GM18499 (cell line): ENCODE measurements at regions not wholly inside any gene's neighbourhood (a gene's known extent, or its start where the extent isn't known, plus 50 kb on each side); places are given as distances from the start of the nearest gene placed in this dataset.
"Not testable (repeated sequence)": the region's sequence is repeated elsewhere in the genome, so short reads cannot be mapped to it uniquely, and the experiment has no call there.

Experiments
- ATAC-seq: cut with Tn5 transposase; IDR thresholded peaks from one replicate; pipeline ENCODE4 v1.9.1; 2021; ENCODE audit warnings: moderate number of reproducible peaks; ENCODE audit not compliant: insufficient read depth, unreplicated experiment

DNA sequence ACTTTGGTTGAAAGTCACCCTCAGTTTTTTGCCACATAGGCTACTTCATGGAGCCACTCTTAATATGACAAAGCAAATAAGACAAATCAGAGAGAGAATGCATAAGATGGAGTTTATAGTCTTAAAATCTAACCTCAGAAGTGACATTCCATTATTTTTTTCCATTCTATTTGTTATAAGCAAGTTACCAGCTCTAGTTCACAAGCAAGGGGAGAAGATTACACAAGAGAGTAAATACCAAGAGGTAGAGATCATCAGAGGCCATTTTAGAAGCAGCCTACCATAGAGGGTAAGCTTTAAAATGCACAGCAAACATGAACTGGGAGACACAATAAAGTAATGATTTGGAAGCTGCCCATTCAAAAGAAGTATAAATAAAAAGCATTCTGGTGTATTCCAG lies 651.3 kb upstream of the MEF2C start:
- no peak for ATAC-seq

DNA sequence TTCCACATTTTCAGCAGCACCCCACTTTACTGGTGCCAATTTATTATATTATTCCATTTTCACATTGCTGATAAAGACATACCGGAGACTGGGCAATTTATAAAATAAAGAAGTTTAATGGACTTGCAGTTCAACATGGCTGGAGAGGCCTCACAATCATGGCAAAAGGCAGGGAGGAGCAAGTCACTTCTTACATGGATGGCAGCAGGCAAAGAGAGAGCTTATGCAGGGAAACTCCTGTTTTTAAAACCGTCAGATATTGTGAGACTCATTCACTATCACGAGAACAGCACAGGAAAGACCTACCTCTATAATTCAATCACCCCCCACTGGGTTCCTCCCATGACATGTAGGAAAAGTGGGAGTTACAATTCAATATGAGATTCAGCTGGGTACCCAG lies 641.8 kb upstream of the MEF2C start:
- no peak for ATAC-seq

DNA sequence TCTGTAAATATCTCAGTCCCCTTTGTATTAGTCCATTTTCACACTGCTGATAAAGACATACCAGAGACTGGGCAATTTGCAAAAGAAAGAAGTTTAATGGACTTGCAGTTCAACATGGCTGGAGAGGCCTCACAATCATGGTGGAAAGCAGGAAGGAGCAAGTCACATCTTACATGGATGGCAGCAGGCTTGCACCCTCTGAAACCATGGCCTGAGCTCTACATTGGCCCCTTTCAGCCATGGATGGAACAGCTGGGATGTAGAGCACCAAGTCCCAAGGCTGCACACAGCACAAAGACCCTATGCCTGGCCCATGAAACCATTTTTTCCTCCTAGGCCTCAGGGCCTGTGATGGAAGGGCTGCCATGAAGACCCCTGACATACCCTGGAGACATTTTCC lies 640.9 kb upstream of the MEF2C start:
- not testable (repeated sequence) for ATAC-seq

DNA sequence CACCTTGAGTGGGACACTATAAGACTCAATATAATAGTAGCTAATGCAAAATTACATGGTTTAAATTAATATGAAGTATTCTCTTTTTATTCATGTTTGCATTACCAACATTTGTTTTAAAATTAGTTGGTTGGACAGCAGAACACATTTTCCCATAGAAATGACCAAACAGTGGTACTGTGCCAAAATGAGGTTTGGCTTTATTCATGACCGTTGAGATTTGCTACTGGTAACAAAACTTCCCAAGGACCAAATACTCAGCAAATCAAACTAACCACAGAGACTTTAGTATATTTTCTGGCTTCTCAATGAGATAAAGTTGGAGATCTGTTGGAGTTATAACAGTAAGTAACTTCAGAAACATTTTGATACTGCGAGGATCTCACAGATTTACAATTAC lies 637.8 kb upstream of the MEF2C start:
- ATAC-seq, result no peak

DNA sequence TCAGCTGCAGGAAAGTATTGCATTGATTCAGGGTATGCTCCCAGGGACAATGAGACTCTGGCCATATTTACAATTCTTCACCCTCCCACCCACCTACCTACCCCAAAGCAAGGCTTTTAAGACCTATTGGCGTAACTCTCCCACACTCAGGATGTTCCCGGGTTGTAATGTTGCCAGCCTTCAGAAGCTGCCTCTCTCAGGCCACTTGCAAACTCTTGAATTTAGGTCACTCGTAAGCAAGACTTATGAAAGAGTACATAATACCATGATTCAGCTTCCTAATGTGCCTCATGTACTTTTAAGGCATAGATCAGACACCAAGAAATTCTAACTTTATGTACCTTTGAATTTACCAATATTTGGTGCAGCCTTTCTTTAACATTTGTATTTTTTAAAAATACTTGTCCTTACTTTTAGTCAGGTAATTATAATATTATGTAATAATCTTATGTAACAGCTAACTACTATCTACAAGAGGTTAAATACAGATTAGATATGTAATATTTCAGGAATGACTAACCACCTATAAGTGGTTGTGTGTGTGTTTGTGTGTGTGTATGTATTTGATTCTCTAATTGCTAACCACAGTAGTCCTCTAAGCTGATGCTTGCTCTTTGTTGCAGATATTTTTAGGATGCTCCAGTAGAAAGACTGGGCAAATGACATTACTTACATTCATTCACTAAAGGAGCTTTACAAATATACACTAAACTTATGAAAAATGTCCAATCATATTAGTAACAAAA lies 630.5 kb upstream of the MEF2C start:
- ATAC-seq, result no peak

DNA sequence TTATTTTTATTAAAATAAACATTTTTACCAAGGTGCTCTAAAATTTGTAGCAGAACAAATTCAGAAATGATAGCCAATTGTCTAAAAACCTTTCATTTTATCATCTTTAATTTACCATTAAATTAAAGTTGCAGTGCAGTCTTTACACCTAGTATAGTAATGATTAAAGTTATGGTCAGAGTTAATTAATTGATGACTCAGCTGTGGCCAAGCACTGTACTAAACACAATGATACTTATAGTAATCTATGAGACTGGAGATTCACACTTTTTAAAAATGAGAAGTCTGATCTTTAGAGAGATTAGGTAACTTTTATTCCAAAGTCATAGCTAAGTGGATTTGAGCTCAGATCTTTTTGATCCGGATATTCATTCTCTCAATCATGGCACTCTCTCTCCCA lies 621.1 kb upstream of the MEF2C start:
- ATAC-seq, result no peak

DNA sequence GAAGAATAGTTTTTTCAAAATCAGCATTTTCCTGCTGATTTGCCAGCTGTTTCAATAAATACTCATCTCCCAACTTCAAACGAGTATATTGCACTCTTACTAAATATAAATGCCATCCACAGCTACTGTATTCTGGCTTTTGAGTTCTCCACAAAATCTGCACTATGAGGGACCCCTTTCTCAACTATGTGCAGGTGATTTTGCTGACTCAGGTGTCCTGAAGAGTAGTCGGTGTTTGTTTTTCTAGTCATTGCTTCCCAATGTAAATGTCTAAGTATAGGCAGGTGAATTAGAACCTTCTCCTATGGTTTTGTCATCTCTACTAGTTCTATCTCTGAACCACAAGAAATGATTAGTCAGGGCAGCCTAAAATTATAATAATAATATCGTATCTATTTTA lies 616.8 kb upstream of the MEF2C start:
- ATAC-seq, result no peak

DNA sequence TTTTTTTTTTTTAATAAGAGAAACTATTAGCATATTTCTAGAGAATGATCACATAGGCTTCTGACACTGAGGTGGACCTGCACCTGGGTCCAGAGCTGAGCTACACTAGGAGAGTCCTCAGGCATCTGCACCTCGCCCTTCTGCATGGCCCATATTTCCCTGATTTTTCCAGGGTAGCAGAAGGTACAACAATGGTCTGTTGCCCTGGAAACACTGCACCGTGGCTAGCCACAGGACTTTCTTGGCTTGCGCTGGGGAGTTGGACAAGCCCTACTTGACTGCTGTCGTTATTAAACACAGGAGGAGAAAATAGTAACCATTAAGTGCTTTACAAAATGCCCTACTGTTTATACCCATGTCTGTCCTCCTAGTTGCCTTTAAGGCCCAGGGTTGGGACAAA lies 615.7 kb upstream of the MEF2C start:
- ATAC-seq, result no peak

DNA sequence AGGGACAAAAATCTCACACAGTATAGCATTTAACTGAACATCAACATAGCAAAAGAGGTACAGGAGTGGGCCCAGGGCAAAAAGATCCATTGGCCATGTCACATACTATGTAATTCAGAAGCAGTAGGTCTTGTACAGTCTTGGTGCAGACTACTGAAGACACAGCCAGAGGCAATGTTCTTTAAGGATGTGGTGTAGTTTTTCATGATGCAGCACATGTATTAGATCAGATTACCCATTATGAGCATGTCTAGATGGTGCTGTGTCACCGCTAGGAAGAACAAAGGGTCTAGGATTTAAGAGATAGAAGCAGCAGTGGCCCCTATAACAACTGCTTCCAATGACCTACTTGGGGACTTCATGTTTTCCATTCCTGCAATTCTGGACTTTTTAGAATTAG lies 610.4 kb upstream of the MEF2C start:
- no peak for ATAC-seq

DNA sequence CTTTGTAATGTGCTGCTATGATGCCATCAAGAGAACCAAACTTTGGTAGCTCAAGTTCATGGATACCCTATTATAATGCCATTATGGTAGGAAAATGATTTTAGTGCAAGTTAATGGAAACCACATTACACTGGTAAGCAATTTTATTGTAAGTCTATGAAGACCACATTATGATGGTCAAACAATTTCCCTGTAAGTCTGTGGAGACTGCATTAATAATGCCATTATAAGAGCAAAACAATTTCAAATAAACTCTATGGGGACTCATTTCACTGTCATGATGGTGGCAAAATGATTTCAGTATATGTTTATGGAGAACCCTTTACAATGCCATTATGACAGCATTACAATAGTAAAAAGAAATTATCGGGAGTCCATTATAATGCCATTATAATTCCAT lies 602.0 kb upstream of the MEF2C start:
- no peak for ATAC-seq

DNA sequence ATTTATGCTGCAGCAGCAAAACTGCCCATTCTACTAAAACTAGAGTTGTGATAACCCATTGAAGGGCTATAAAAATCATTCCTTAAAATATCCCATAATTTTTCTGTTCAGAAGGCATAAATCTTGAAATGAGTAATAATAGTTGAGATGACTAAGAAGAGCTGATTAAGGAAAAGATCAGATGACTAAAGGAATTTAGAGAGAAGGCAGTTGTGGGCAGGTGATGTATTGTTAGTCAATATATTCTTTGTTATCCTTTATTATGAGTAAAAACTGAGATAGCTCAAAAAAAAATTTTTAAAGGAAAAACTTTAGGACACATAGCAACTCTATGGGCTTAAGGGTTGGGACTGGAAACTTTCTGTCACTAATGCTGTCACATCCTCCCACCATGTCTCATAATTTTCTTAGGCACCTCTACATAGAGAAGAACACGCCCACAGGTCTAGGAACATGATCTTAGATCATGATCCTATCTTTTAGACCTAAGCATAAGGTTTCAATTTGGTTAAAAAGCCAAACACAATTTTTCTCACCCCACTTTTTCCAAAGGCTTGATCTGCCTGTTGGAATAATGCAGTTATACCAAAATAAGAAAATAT lies 597.5 kb upstream of the MEF2C start:
- ATAC-seq, result no peak

DNA sequence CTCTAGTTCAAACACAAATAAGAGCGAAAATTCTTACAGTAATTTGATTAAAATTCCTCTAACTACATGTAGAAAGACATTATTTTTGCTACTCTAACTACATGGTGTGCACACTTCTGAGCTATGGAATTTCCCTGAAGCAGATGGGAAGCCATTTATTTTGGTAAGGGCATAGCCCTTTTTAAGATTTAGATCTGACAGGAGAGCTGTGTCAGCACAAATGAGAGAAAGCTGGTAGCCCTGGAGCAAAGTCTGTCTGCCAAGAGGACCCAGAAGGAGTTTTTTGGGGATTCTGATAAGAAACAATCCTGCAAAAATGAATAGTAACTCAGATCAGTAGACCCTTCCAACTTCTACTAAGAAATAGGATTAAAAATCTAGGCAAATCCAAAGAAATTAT lies 595.9 kb upstream of the MEF2C start:
- no peak for ATAC-seq

DNA sequence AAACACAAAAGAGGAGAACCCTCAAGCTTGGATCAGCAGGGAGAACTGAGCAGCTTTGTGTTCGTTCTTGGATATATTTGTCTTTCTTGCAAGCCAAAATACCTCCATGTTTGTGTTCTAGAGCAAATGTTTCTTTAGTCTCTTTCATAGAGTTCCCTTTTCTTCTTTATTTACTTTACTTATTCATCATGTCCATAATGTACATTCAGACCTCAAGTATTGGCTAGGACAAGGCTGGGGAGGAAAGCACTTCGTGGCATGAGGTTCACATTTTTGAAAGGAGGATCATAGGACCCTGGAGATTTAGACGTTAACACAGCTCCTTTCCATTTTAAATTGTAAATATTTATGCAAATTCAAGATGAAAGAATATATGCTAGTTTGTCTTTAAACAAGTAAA lies 590.2 kb upstream of the MEF2C start:
- ATAC-seq, result no peak

DNA sequence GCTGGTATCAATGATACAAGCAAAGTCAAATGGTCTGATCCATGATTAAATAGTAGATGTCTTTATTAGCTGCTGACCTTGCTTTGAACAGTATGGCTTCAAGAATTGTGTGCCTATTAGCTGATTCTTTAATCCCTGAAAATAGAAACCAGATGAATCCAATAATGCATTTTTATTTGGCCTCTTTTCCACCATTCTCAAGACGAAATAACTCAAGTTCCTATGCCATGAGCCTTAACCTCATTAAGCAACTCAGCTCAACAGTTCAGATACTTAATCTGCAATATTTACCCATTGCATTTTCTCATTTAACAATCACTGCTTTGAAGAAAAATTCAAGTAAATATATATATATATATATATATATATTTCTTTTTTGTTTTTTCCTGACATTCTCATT lies 588.6 kb upstream of the MEF2C start:
- ATAC-seq, result no peak

DNA sequence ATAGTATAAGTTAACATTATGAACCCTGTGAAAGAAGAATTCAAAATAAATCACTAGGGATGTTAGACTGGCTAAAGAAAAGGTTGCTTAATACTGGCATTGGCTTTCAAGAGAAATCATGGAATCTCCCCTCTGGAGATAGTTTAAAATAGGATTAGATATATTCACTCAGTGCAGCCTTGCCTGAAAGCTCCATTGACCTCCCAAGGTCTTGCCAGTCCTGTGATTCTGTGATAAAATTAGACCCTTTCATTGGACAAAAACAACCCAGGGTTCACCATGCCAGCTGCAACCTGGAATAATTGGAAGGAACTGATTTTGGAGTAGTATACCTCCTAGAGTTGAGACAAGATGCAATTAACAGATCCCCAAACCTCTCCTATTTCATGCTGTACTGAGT lies 588.1 kb upstream of the MEF2C start:
- ATAC-seq, result no peak

DNA sequence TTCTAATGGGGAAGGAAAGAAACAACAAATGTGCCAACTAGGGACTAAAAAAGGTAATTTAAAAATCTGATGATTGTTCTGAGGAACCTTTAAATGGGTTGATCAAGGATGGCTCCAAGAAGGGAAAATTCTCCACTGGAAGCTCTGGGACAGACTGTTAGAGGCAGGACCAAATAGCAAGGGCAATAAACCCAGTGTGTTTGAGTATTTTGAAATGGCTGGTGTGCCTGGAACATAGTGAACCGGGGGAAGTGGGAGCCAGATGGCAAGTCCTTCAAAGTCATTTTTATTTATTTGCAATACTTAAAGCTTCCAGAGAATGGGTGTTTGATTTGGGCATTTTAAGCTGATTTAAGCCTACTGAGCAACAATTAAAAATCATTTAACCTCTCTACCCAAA lies 587.7 kb upstream of the MEF2C start:
- no peak for ATAC-seq

DNA sequence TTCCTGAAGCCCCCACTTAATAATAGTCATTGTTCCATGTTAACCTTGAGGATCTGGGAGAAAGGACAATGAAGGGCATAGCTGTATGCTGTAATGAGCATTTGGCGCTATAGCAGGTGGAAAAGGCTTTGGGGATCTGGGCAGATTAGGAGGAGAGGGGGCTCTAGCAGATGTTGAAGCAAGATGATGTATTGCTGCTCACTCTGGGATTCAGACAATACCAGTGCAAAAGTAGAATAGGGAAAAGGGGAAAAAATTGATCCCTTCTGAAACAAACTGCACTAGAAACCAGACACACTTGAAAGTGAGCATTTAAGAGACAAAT lies 575.3 kb upstream of the MEF2C start:
- no peak for ATAC-seq

DNA sequence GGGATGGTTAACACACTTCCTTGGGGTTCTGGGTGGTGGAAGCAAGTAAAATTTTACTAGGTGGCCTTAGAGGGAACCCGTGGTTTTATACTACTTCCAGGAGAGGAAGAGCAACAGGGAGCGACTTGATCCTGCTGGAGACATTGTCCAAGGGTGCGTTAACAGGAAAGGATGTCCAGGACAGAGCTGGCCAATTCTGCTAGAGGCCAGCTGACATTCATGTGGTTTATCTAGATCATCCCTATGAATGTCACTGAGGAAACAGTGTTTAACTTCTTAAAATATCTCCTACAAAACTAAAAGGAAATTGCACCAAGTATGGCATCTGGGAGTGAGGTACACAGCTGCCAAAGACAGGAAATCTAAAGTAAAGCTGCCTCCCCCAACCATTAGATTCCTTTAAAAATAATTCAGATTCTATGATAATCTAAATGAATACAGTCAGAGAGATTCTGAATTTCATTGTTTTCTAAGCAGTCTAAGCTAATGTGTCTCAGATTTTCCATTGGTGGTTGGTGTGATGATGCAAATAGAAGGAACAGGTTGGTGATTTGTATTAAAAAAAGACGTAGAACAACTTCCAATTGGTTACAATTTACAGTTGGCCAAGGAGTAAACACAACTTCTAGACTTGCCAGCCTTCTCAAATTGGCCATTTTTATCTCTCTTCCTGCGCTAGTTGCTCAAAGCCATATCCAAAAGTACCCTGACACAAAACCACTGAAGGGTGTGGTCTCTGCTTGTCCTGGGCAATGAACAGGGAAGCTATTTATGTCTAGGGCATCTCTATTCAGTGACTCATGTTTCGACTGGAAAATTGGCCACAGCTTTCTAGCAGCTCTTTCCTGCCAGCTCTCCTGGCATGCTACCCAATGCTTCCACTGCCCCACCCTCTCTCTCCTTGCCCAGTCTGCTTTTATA lies 574.7 kb upstream of the MEF2C start:
- ATAC-seq, result no peak

DNA sequence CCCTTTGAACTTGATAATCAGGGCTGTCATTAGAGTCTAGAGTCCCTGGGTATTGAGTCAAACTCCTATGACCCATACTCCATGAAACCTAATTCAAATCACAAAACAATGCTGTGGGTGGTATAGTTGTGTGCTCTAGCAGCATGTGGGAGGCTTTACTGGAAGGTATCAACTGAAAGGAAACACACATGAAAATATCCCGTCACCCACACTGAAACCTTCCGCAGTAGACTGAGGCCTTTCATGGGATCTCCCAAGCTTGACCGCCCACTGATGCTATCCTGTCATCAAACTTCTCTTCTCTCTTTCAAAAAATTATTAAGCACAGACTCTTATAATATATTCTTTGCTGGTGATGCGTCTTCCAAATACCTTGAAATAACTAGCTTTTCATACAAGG lies 569.1 kb upstream of the MEF2C start:
- ATAC-seq, result no peak

DNA sequence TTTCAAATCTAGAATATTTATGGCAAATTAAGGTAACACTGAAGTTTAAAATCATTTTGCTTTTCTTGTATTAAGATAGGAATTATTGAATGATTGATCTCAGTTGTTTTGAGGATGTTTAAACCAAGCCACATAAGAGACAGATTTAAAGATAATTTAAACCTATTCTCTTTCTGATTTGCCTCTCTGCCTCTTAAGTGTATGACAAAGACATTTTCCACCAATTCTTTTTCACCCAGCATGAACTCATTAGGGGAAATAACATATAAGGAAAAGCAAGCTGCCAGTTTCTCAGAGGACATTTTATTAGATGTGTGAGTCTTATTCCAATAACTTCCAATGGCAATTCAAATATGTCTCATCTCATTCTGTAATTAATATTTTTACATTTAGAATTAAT lies 568.3 kb upstream of the MEF2C start:
- no peak for ATAC-seq

DNA sequence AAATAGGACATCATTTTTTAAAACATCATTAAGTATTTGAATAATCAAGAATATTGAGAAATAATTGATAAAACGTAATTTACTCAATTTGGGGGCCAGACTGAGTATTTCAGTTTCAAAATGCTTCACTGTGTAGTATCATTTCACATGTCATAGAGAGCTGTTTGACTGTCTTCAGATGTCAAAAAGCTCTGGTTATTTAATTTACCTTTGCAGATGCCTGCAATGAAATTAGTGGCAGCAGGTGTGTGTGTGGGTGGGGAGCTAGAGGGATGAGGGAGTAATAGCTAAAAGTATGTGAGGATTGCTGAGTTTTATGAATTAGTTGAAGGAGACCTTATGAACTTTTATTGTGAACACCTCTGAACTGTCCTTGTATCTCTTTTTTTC lies 567.2 kb upstream of the MEF2C start:
- ATAC-seq, result no peak
